Posterior cingulate gyrus (tissue), 11 donors: ENCODE measurements at regions not wholly inside any gene's neighbourhood (a gene's known extent, or its start where the extent isn't known, plus 50 kb on each side); places are given as distances from the start of the nearest gene placed in this dataset.
"Not testable (repeated sequence)": the region's sequence is repeated elsewhere in the genome, so short reads cannot be mapped to it uniquely, and the experiment has no call there.

Source experiments
- DNase-seq, 10 donors: peaks; one replicate each; pipeline versions ENCODE4 v3.0.0 to v3.0.0-alpha.2; 2020 to 2021; ENCODE audit warnings: mixed read lengths in 3 of 10
- intact Hi-C: fragments of 100-400 bp; cut with DNase I; formaldehyde crosslinking; loops from one replicate; pipeline ENCODE4 v1.15.1; 2023

GRCh38 chr5:28380167-28380566, 1341.8 kb upstream of the CDH9 start:
- intact Hi-C loops, result no loop called here
- no peak for DNase-seq

- DNase-seq, result peak in 1 of 10 donors; percentile 46
Measured at GRCh38 chr5:28374492-28374967, 1336.1 kb upstream of the CDH9 start.

GRCh38 chr5:28370896-28371295, 1332.5 kb upstream of the CDH9 start:
- intact Hi-C loops, result no loop called here
- no peak for DNase-seq

More at GRCh38 chr5:28374492-28374967, 1336.1 kb upstream of the CDH9 start:
- intact Hi-C loops, result no loop called here

- intact Hi-C loops, result no loop called here
- no peak for DNase-seq
Measured at GRCh38 chr5:28369418-28369817, 1331.0 kb upstream of the CDH9 start.

- intact Hi-C loops, result no loop called here
- no peak for DNase-seq
Measured at GRCh38 chr5:28355831-28356230, 1317.4 kb upstream of the CDH9 start.

- no peak for DNase-seq
- intact Hi-C loops, result loop anchor here (10.0 kb wide), 1 partner anchor 418 kb away; no protein-coding TSS in a partner anchor
Measured at GRCh38 chr5:28346696-28347095, 1308.3 kb upstream of the CDH9 start.

GRCh38 chr5:28344836-28345433, 1306.5 kb upstream of the CDH9 start:
- intact Hi-C loops, result loop anchor here (10.0 kb wide), 1 partner anchor 420 kb away; no protein-coding TSS in a partner anchor
- no peak for DNase-seq

GRCh38 chr5:28329176-28329575, 1290.8 kb upstream of the CDH9 start:
- no peak for DNase-seq
- intact Hi-C loops, result no loop called here

- DNase-seq, result no peak
- intact Hi-C loops, result no loop called here
Measured at GRCh38 chr5:28328681-28329080, 1290.3 kb upstream of the CDH9 start.

GRCh38 chr5:28324174-28324573, 1285.8 kb upstream of the CDH9 start:
- no peak for DNase-seq
- intact Hi-C loops, result no loop called here

- no peak for DNase-seq
- intact Hi-C loops, result no loop called here
Measured at GRCh38 chr5:28313953-28314352, 1275.6 kb upstream of the CDH9 start.

GRCh38 chr5:28313321-28313951, 1275.0 kb upstream of the CDH9 start:
- no peak for DNase-seq
- intact Hi-C loops, result no loop called here

GRCh38 chr5:28310696-28311095, 1272.3 kb upstream of the CDH9 start:
- intact Hi-C loops, result no loop called here
- peak in 3 of 10 donors; percentile 64 to 80 (median 71) for DNase-seq

GRCh38 chr5:28305891-28306290, 1267.5 kb upstream of the CDH9 start:
- intact Hi-C loops, result no loop called here
- DNase-seq, result no peak

GRCh38 chr5:28301712-28302111, 1263.3 kb upstream of the CDH9 start:
- intact Hi-C loops, result no loop called here
- no peak for DNase-seq

GRCh38 chr5:28296254-28297013, 1258.0 kb upstream of the CDH9 start:
- DNase-seq, result no peak
- intact Hi-C loops, result no loop called here

- intact Hi-C loops, result not testable (repeated sequence)
Measured at GRCh38 chr5:28287021-28287420, 1248.6 kb upstream of the CDH9 start.

GRCh38 chr5:28286566-28286965, 1248.2 kb upstream of the CDH9 start:
- intact Hi-C loops, result no loop called here
- no peak for DNase-seq

More at GRCh38 chr5:28287021-28287420, 1248.6 kb upstream of the CDH9 start:
- not testable (repeated sequence) for DNase-seq

- no peak for DNase-seq
Measured at GRCh38 chr5:28284788-28285187, 1246.4 kb upstream of the CDH9 start.

GRCh38 chr5:28281351-28281750, 1243.0 kb upstream of the CDH9 start:
- intact Hi-C loops, result no loop called here
- DNase-seq, result no peak

More at GRCh38 chr5:28284788-28285187, 1246.4 kb upstream of the CDH9 start:
- intact Hi-C loops, result no loop called here

- intact Hi-C loops, result no loop called here
- no peak for DNase-seq
Measured at GRCh38 chr5:28275931-28276330, 1237.5 kb upstream of the CDH9 start.
